ENCODE measurements at regions not wholly inside any gene's neighbourhood (a gene's known extent, or its start where the extent isn't known, plus 50 kb on each side); places are given as distances from the start of the nearest gene placed in this dataset.

GRCh38 chr12:125434131-125434530 lies 368.9 kb downstream of the AACS start:
- Histone ChIP-seq H3K9ac (ENCODE audit: control insufficient read depth, insufficient read depth, low read length) (no peak overlapping the region), H3K36me3 (ENCODE audit: control insufficient read depth in 2 of 2, insufficient read depth in 2 of 2, low read length in 1 of 2) (no peaks in the 10 kb centered on the region), H3K27me3 (replicated peaks in 1 of 2; ENCODE audit: control insufficient read depth in 2 of 2, insufficient read depth in 2 of 2, low read length in 1 of 2) (no peaks in the 10 kb centered on the region), H3K9me3 (replicated peaks; ENCODE audit: control insufficient read depth, insufficient read depth, low read length) (peaks cover 3% of the 10 kb centered on the region; the same call in 2 of the 3 replicates), H3K27ac (ENCODE audit: control insufficient read depth, insufficient read depth) (no peak overlapping the region), H2AFZ (ENCODE audit: control insufficient read depth, low read depth, low read length) (no peak overlapping the region), H4K20me1 (ENCODE audit: control insufficient read depth, insufficient read depth) (no peaks in the 10 kb centered on the region), H3K4me3 (no peak overlapping the region), H3K4me2 (ENCODE audit: control insufficient read depth, insufficient read depth) (no peak overlapping the region), H3K4me1 (ENCODE audit: control insufficient read depth, insufficient read depth, low read length) (peaks cover 11% of the 10 kb centered on the region), H3K79me2 (ENCODE audit: control insufficient read depth, insufficient read depth, low read length) (no peaks in the 10 kb centered on the region)
- TF ChIP-seq ASH2L (IDR thresholded peaks at IDR 0.05; ENCODE audit: borderline replicate concordance, low read depth): no peak
- no peak for TF ChIP-seq ZNF622 (IDR thresholded peaks at IDR 0.05)
- no peak for TF ChIP-seq DPF2 (IDR thresholded peaks at IDR 0.05)
- TF ChIP-seq TCF3 (IDR thresholded peaks at IDR 0.05; ENCODE audit: borderline replicate concordance, insufficient read depth, low read depth, low read length): no peak
- no peak for TF ChIP-seq CBX5 (IDR thresholded peaks at IDR 0.05; ENCODE audit: low read depth)
- TF ChIP-seq PAX5 (IDR thresholded peaks at IDR 0.05; ENCODE audit: borderline replicate concordance, low read depth, low read length): no peak
- BruUV-seq (replicated peaks): no TSS peak
- ATAC-seq: no peak
- FAIRE-seq: no peak
- ChIA-PET SMC1A (ENCODE audit: uncharacterized antibody, unreplicated experiment) (no interaction called here), CTCF (no interaction called here), RAD21 (ENCODE audit: unreplicated experiment) (no interaction called here), POLR2A (no interaction called here)
- WGBS (ENCODE audit: insufficient coverage, insufficient replicate concordance, low lambda C conversion rate, missing lambda C conversion rate): 85% methylated on average over 9 of the region's 9 CpGs
- DNase-seq (ENCODE audit: low read depth, low spot score): no peak
- in situ Hi-C loops (cut with MboI): loop anchor here (10.0 kb wide), 1 partner anchor 509 kb away; no protein-coding TSS in a partner anchor
- intact Hi-C loops (cut with micrococcal nuclease; ENCODE audit: unreplicated experiment): no loop called here

- H3K27ac ChIP-seq (ENCODE audit: control insufficient read depth, insufficient read depth): peak overlapping the region; percentile 17; the same call in 1 of the 2 replicates
- ChIA-PET RAD21 (ENCODE audit: unreplicated experiment) (interaction anchor here (0.8 to 2.3 kb wide), 3 partner anchors 25 to 595 kb away, joined by 3 to 27 read pairs (median 3); no protein-coding TSS in a partner anchor), POLR2A (interaction anchor here (0.5 kb wide), 1 partner anchor 381 kb away, joined by 5 read pairs; no protein-coding TSS in a partner anchor), SMC1A (ENCODE audit: uncharacterized antibody, unreplicated experiment) (interaction anchor here (1.1 to 2.5 kb wide), 3 partner anchors 29 to 38 kb away, joined by 5 to 13 read pairs (median 12); no protein-coding TSS in a partner anchor), CTCF (interaction anchor here (1.1 to 1.5 kb wide), 2 partner anchors 36 to 38 kb away, joined by 3 to 5 read pairs; no protein-coding TSS in a partner anchor)
- FAIRE-seq (peak; percentile 52), ATAC-seq (peak; percentile 92), DNase-seq (ENCODE audit: low read depth, low spot score) (peak; percentile 82)
- no peak overlapping the region for H3K4me3 ChIP-seq
- no TSS peak for BruUV-seq (replicated peaks)
- in situ Hi-C loops (cut with MboI): loop anchor here (10.0 kb wide), 1 partner anchor 510 kb away; no protein-coding TSS in a partner anchor
- H3K9ac ChIP-seq (ENCODE audit: control insufficient read depth, insufficient read depth, low read length): no peak overlapping the region
- H4K20me1 ChIP-seq (ENCODE audit: control insufficient read depth, insufficient read depth): no peaks in the 10 kb centered on the region
- WGBS (ENCODE audit: insufficient coverage, insufficient replicate concordance, low lambda C conversion rate, missing lambda C conversion rate): 2% methylated on average over 8 of the region's 8 CpGs
- peaks cover 11% of the 10 kb centered on the region for H3K4me1 ChIP-seq (ENCODE audit: control insufficient read depth, insufficient read depth, low read length)
- H3K4me2 ChIP-seq (ENCODE audit: control insufficient read depth, insufficient read depth): peak overlapping the region; percentile 81
- no peaks in the 10 kb centered on the region for H3K27me3 ChIP-seq (replicated peaks in 1 of 2; ENCODE audit: control insufficient read depth in 2 of 2, insufficient read depth in 2 of 2, low read length in 1 of 2)
- no peaks in the 10 kb centered on the region for H3K36me3 ChIP-seq (ENCODE audit: control insufficient read depth in 2 of 2, insufficient read depth in 2 of 2, low read length in 1 of 2)
- intact Hi-C loops (cut with micrococcal nuclease; ENCODE audit: unreplicated experiment): loop anchor here (1.0 kb wide), 1 partner anchor 29 kb away; no protein-coding TSS in a partner anchor
- H3K79me2 ChIP-seq (ENCODE audit: control insufficient read depth, insufficient read depth, low read length): no peaks in the 10 kb centered on the region
- peaks cover 3% of the 10 kb centered on the region; the same call in 2 of the 3 replicates for H3K9me3 ChIP-seq (replicated peaks; ENCODE audit: control insufficient read depth, insufficient read depth, low read length)
- H2AFZ ChIP-seq (ENCODE audit: control insufficient read depth, low read depth, low read length): peak overlapping the region; percentile 37; the same call in 1 of the 2 replicates
- TF ChIP-seq ATF7 (IDR thresholded peaks at IDR 0.05; ENCODE audit: low read depth) (peak; percentile 70), WRNIP1 (IDR thresholded peaks at IDR 0.05; ENCODE audit: borderline replicate concordance, low read depth, low read length) (no peak), RAD51 (IDR thresholded peaks at IDR 0.05) (peak; percentile 40; the same call in 1 of the 2 replicates), ESRRA (IDR thresholded peaks at IDR 0.05; ENCODE audit: low read length) (no peak), NFIC (IDR thresholded peaks at IDR 0.05; ENCODE audit: low read depth, low read length) (peak; percentile 82), RBBP5 (conservative IDR thresholded peaks at IDR 0.05) (no peak), YY1 (IDR thresholded peaks at IDR 0.05; ENCODE audit: low read depth, low read length) (no peak), CEBPB (IDR thresholded peaks at IDR 0.05; ENCODE audit: borderline replicate concordance in 1 of 2, low read depth in 2 of 2, low read length in 2 of 2) (no peak), IRF4 (IDR thresholded peaks at IDR 0.05; ENCODE audit: low read depth, low read length) (no peak), ZBED1 (IDR thresholded peaks at IDR 0.05; ENCODE audit: borderline replicate concordance) (peak; percentile 75; the same call in 1 of the 2 replicates), IKZF1 (conservative IDR thresholded peaks at IDR 0.05) (peak; percentile 94), POLR2A (IDR thresholded peaks at IDR 0.05; ENCODE audit: low read depth, low read length) (no peak), POU2F2 (IDR thresholded peaks at IDR 0.05; ENCODE audit: borderline replicate concordance, low read depth, low read length) (peak; percentile 25; the same call in 1 of the 3 replicates), ZNF274 (IDR thresholded peaks at IDR 0.05; ENCODE audit: insufficient read depth, insufficient read length) (no peak), TCF12 (IDR thresholded peaks at IDR 0.05; ENCODE audit: low read depth, low read length) (peak; percentile 49), ETV6 (conservative IDR thresholded peaks at IDR 0.05 in 1 of 2, IDR thresholded peaks at IDR 0.05 in 1 of 2; ENCODE audit: borderline replicate concordance in 1 of 2, low read depth in 1 of 2) (no peak)
These were observed 369.8 kb downstream of the AACS start for GRCh38 chr12:125434936-125435443.
